H54 (cell line): ENCODE measurements at regions not wholly inside any gene's neighbourhood (a gene's known extent, or its start where the extent isn't known, plus 50 kb on each side); places are given as distances from the start of the nearest gene placed in this dataset.

Experiments used
- DNase-seq: peaks from one replicate; pipeline ENCODE4 v3.0.0; 2011; ENCODE audit warnings: low spot score, mixed read lengths; ENCODE audit not compliant: insufficient read length
- FAIRE-seq: peaks from 3 replicates; lab custom pipeline; 2011; peaks lifted over from hg19 to GRCh38; lab: Jason Lieb, UNC
- POLR2A ChIP-seq: IDR thresholded peaks from 2 replicates; pipeline ENCODE4 v1.6.1; 2011; ENCODE audit warnings: low read depth, mild to moderate bottlenecking, low read length

GRCh38 chr5:53321073-53321472 lies 159.4 kb upstream of the FST start:
- DNase-seq = no peak
- no peak for TF ChIP-seq POLR2A
- no peak for FAIRE-seq

GRCh38 chr5:53321721-53322120 lies 158.7 kb upstream of the FST start:
- no peak for TF ChIP-seq POLR2A
- no peak for DNase-seq
- no peak for FAIRE-seq

GRCh38 chr5:53322257-53322656 lies 158.2 kb upstream of the FST start:
- FAIRE-seq (peak; percentile 23), DNase-seq (no peak)
- no peak for TF ChIP-seq POLR2A

- TF ChIP-seq POLR2A = no peak
- FAIRE-seq (no peak), DNase-seq (no peak)
Measured at GRCh38 chr5:53323511-53323910, 156.9 kb upstream of the FST start.

GRCh38 chr5:53323943-53324642 lies 156.3 kb upstream of the FST start:
- no peak for TF ChIP-seq POLR2A
- FAIRE-seq = peak; percentile 50
- no peak for DNase-seq

GRCh38 chr5:53326424-53327153 lies 153.8 kb upstream of the FST start:
- no peak for TF ChIP-seq POLR2A
- no peak for DNase-seq
- no peak for FAIRE-seq

- DNase-seq = no peak
- TF ChIP-seq POLR2A = no peak
Measured at GRCh38 chr5:53327811-53328334, 152.6 kb upstream of the FST start.

GRCh38 chr5:53330491-53330890 lies 149.9 kb upstream of the FST start:
- no peak for FAIRE-seq

More at GRCh38 chr5:53327811-53328334, 152.6 kb upstream of the FST start:
- FAIRE-seq = no peak

GRCh38 chr5:53331463-53331862 lies 149.0 kb upstream of the FST start:
- TF ChIP-seq POLR2A = no peak
- FAIRE-seq = peak; percentile 58
- no peak for DNase-seq

More at GRCh38 chr5:53330491-53330890, 149.9 kb upstream of the FST start:
- TF ChIP-seq POLR2A = no peak
- DNase-seq = no peak

- FAIRE-seq (no peak), DNase-seq (no peak)
- TF ChIP-seq POLR2A = no peak
Measured at GRCh38 chr5:53333160-53333559, 147.3 kb upstream of the FST start.

GRCh38 chr5:53334431-53334941 lies 145.9 kb upstream of the FST start:
- peak; percentile 81 for FAIRE-seq
- no peak for TF ChIP-seq POLR2A
- no peak for DNase-seq

GRCh38 chr5:53335115-53335514 lies 145.3 kb upstream of the FST start:
- no peak for TF ChIP-seq POLR2A
- no peak for DNase-seq
- no peak for FAIRE-seq

- no peak for TF ChIP-seq POLR2A
Measured at GRCh38 chr5:53337827-53338226, 142.6 kb upstream of the FST start.

GRCh38 chr5:53338971-53339370 lies 141.5 kb upstream of the FST start:
- TF ChIP-seq POLR2A = no peak
- DNase-seq (no peak), FAIRE-seq (no peak)

More at GRCh38 chr5:53337827-53338226, 142.6 kb upstream of the FST start:
- no peak for DNase-seq
- FAIRE-seq = no peak
